Brain pericyte (primary cell): ENCODE measurements at regions not wholly inside any gene's neighbourhood (a gene's known extent, or its start where the extent isn't known, plus 50 kb on each side); places are given as distances from the start of the nearest gene placed in this dataset.

Experiments used
- DNase-seq: peaks from one replicate; pipeline ENCODE4 v3.0.0-alpha.2; 2012; ENCODE audit warnings: low read depth, low spot score

DNA sequence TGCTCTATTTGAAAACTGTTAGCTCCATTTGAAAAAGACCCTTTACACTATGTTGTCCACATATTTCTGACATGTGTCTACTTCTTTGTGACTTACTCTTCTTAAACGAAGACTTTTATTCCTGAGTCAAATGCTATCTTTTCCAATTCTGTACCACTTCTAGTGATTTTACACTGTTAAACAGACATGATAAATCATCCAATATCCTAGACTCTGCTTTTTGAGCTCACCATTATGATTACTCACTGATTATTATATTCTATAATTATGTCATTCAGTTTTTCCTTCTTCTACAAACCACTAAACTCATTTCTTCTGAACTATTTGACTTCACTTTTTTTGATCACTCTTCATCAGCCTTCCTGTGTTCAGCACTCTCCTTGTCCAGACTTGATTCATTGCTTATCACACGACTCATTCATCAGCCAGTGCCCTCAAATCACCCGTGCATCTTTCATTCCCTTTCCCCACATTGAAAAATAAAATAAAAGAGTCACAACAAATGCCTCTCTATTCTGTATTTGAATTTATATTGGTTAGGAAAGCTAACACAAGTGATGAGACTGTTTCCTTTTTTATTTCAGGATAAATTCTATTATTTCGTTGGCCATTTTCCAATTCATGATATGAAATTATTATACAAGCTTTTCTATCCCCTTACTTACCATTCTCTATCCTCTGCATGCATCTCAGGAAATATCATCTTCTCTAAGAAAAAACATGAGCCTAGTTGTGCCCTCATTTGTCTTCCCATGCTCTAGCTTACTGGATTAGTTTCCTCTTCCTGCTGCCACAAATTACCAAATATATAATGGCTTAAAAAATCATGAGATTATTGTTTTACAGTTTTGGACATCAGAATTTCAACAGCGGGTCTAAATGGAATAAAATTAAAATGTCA lies 1482.1 kb upstream of the MIR17HG start:
- DNase-seq, result no peak

DNA sequence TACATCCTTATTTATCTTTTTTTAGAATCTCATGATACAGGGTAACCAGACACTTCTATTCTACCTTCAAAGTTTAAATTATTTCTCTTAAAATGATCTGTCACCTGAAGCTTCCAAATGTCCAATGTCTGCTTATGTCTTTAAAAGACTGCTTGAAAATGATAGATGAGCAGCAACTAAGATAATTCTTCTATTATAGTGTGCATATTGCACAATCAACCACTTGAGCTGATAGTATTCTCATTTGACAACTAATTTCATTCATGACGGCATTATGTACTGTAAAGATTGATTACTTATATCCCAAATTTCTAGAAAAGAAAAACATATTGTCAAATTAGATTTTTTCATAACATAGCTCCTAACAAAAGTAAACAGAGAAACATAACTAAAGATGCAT lies 1478.2 kb upstream of the MIR17HG start:
- no peak for DNase-seq

DNA sequence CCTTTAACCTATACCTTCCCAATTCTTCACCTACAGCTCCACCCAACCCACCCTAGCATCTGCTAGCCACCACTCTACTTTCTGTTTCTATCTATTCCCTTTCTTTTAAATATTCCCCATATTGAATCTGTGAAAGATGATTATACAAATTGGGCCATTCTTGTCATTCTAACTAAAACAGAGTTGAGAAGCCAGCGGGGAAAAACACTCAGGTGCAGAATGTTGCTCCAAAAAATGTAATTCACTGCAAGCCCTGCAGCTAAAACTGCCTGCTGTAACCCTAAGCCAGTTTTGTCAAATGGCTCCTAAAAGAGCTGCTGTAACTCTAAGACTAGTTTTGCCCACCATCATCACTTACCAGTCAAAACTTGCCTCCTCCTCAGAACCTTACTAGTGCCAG lies 1468.6 kb upstream of the MIR17HG start:
- DNase-seq, result no peak

DNA sequence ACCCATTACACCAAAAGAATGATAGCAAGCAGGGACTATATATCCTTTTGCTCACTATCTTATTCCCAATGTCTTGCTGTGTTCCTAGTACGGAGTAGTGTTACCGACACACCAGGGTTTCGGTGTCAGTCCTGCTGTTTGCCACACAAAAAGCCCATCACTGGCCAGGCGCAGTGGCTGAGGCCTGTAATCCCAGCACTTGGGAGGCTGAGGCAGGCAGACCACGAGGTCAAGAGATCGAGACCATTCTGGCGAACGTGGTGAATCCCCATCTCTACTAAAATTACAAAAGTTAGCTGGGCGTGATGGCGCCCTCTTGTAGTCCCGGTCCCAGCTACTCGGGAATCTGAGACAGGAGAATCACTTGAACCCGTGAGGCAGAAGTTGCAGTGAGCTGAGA lies 1467.3 kb upstream of the MIR17HG start:
- DNase-seq, result no peak

DNA sequence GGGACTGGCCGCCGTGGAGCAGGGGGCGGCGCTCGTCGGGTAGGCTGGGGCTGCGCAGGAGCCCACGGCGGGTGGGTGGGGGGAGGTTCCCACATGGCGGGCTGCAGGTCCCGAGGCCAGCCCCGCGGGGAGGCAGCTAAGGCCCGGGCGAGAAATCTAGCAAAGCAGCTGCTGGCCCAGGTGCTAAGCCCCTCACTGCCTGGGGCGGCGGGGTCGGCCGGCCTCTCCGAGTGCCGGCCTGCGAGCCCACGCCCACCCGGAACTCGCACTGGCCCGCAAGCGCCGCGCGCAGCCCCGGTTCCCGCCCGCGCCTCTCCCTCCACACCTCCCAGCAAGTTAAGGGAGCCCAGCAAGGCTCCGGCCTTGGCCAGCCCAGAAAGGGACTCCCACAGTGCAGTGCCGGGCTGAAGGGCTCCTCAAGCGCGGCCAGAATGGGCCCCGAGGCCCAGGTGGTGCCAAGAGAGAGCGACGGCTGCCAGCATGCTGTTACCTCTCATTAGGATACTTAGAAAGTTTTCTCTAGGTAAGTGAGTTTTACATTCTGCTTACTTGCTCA lies 1463.5 kb upstream of the MIR17HG start:
- DNase-seq, result no peak

DNA sequence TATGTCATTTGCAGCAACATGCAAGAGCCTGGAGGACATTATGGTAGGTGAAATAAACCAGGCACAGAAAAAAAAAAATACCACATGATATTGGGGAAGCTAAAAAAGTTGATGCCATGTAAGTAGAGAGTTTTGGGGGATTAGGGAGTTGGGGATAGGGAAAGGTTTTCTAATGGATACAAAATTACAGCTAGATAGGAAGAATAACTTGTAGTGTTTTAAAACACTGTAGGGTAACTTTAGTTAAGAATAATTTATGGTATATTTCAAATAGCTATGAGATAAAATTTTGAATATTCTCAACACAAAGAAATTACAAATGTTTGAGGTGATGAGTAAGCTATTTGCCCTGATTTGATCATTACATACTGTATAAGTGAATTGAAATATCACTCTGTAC lies 1456.7 kb upstream of the MIR17HG start:
- DNase-seq, result no peak

DNA sequence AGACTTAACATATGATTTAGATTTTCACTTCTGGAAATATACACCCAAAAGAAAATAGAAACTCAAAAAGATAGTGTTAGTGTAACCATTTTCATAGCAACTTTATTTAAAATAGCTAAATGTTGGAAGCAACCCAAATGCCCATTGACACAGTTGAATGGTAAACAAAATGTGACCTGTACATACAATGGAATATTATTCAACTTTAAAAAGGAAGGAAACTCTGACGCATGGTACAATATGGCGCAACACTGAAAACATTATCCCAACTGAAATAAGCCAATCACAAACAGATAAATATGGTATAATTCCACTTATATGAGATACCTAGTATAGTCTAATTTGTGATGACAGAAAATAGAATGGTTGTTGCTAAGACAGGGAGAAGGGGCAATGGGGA lies 1456.1 kb upstream of the MIR17HG start:
- no peak for DNase-seq

DNA sequence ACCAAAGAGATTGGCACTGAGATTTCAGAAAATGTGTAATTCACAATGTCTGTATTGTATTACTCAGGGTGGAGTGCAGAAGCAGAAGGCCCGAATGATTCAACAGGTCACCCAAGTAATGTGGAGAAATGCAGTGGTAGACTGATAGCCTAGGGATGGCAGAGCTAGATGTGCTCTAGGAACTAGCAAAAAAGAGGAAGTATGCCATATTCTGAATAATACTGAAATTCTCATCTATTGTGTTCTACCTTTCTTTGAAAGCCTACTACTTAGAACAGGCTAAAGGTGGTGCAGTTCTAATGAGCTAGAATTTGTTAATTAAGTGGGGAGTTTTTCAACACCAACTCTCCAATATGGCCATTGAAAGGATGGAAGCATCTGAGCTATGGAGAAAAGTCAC lies 1449.8 kb upstream of the MIR17HG start:
- no peak for DNase-seq

DNA sequence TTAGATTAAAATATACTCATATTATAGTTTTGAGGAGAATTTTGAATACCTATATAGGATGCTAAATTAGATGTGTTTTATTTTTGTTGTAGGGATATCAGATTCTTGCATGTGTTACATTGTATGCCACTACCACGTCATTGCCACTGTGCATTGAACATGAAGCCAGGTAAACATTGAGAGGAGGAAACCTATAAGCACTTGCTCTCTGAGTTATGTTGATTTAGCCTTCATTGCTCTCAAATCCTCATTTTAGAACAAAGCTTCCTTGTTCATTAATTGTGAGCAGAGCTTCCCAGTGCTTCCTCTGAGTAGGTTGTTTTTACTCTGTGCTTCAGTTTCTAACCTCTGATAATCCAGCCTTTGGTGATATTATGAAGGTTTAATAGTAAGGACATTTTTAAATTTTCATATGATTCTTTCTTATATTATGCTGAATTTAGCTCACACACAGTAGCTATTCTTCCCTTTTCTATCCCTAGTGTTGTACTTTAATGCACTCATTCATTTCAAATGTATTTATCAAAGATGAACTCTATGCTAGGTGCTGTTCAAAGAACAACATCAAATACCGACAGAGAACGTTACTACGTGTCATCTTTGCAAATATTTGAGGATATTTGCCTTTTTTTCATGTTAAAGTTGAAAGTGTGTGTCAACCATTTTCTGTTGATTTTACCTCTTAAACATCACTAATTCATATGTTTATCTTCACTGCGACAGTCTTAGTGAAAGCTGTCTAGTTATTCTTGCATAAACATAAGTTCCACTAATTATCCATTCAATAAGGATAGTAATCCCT lies 1448.0 kb upstream of the MIR17HG start:
- no peak for DNase-seq

DNA sequence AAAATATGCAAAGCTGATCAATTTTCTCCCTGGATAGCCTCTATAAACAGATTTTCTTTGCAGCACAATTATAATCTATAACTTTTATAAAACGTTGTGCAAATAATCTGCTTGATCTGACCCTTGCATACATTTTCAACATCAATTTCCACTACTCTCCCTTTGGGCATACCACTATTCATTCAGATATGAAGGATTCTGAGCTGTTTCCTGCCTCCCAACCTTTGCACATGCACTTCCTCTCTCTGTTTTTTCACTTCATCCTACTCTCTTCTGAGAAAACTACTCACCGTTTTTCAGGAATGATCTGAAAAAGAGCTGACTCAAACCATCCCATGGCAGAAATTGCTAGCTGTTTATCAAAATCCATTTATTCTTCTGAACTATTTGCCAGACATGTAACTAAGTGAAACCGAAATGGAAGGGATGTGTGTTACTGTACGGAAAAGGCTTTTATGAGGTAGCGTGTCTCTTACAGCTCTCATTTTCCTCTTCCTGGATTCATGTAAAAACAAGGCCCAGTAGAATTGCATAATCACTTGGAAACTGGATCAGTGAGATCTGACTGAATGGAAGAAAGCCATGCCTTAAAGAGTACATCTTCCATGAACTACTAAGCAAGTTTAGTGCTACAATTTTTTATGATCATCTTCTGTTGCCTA lies 1447.3 kb upstream of the MIR17HG start:
- no peak for DNase-seq

DNA sequence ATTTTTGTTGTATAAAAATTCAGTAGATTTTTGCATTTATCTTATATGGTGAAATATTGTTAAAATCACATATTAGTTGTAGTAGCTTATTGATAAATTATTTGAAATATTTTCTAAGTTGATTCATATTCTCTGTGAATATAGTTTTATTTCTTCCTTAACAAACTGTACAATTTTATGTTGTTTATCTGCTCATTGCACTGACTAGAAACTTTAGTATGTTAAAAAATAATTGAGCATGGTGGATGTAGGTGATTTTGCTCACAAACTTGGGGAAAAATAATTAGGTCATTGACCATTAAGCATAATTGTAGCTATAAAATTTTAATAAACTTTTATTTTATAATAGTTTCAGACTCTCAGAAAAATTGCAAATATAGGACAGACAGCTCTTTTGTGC lies 1445.3 kb upstream of the MIR17HG start:
- no peak for DNase-seq

DNA sequence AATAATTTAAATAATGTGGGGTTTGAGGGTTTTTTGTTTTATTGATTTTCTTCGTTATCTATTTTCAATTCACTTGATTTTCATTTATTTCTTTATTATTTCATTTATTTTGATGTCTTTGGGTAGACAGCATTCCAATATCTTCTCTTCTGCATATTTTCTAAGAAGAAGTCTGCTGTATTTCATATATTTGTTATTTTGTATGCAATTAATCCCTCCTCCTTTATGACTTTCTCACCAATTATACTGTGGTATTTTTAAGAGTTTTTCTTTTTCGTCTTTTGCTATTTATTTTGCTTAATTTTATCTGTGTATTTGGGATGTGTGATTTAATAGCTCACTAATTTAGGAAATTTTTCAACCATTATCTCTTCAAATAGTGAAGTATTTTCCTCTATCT lies 1444.4 kb upstream of the MIR17HG start:
- DNase-seq, result no peak

DNA sequence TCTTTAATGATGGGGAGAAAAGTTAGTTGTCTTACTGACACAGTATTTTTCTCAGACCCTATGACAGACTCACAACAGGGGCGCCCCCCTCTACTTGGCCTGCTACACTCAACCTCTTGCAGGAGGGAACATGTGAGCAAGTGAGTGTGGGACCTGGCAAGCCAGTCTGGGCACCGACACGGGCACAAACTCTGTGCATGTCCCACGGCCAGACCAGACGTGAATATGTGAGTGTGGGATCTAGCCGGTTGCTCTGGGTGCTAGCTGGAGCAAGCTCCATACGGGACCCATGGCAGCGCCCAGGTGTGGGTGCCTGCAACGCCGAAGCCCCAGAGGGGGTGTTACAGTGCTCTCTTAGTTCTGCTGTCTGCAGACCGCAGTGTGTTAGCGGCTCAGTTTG lies 1437.3 kb upstream of the MIR17HG start:
- DNase-seq, result no peak

DNA sequence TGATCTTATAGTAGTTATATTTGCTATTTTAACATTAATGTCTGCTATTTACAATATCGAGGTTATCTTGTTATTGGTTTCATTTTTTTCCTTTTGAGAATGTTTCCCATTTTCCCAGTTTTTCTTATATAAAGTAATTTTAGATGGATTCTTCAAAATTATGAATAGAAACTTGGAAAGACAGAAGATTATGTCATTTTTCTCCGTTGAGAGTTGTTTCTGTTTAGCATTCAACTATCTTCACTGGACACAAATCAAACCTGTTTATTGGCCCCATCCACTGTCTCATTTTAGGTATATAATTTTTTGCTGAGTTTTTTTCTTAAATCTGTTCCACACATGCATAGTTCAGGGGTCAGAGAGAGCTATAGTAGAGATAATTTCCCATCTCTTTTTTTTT lies 1430.9 kb upstream of the MIR17HG start:
- DNase-seq, result no peak

DNA sequence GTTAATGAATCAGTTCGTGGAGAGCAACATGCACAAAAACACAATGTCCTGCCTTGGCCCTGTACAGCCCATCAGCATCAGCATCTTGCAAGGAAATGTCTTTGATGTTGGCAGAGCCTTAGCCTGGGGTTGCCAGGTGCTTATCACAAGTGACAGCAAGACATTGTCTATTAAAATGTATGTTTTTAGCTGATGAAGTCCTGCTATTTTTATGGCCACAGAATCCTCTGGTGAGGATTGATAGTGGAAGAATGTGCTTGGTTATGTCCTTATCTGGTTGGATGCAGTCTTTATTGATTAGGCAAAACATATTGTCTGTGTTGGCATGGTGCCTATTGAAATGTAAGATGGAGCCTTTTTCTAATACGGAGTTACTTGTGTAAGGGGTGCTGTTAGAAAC lies 1427.0 kb upstream of the MIR17HG start:
- DNase-seq, result no peak

DNA sequence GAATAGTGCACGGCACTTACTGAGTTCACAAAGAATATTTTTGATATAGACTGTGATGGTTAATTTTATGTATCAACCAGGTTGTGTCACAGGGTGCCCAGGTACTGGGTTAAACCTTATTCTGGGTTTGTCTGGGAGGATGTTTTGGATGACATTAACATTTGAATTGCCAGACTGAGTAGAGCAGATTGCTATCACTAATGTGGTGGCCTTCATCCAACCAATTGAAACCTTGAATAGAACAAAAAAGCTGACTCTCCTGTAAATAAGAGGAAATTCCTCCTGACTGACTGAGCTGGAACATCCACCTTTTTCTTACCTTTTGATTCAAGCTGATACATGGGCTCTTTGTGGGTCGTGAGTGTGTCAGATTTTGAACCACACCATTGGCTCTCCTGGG lies 1424.4 kb upstream of the MIR17HG start:
- no peak for DNase-seq

DNA sequence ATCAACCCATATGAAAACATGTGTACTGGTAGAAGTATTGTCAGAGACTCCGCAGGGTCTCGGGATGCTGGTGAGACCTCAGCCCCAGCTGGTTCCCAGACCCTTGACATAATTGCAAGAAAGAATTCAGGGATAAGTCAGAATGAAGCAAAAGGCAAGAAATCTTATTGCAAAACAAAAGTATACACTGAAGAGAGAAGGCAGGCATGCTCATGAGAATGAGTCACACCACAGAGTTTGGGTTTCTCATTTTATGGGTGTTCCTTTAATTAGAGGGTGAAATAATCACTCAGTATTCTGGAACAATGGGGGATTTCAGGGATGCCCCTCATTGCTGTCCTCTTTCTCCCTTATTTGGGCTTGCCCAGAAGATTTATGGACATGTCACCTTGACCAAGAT lies 1423.8 kb upstream of the MIR17HG start:
- DNase-seq, result no peak

DNA sequence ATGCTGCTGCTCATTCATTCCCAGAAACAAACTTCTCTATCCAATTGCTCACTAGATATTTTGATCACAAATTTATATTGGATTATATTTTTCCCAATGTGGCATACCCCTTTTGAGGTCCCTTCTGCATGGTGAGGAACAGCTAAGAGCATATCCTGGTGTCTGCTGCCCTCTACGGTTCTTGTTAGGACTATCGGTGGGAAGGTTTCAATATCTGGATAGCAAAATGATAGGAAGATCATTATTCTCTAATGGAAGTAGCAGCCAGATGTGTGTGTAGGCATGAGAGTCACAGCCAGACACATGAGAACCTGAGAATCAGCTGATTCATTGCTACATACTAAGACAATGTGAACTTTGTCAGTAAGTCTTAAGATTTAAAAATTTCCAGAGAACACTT lies 1422.4 kb upstream of the MIR17HG start:
- no peak for DNase-seq

DNA sequence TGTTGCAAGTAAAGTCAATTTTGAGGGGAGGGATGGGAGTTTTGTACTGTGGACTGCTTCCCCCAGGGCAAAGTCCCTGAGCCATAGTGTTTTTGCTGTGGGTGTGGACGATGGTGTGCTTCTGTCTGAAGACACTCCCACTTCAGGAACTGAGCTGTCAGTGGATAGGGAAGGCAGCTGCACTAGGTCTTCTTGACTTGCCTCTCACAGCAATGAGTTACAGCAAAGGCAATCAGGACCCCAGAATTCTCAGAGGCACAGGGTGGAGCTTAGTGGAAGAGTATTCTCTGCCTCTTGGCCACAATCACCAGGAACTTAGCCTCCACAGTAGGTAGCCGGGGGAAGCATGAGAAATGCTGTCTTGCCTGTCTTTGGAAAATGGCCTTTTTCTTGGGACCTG lies 1416.6 kb upstream of the MIR17HG start:
- no peak for DNase-seq

DNA sequence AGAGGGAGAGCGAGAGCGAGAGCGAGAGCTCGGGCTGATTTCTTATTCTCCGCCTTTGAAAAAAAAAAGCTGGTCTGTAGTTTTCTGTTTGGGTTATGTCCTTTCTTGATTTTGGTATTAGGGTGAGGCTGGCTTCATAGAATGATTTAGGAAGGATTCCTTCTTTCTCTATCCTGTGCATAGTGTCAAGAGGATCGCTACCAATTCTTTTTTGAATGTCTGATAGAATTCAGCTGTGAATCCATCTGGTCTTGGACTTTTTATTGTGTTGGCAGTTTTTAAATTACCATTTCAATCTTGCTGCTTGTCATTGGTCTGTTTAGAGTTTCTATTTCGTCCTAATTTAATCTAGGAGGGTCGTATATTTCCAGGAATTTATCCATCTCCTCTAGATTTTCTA lies 1414.6 kb upstream of the MIR17HG start:
- DNase-seq, result no peak

DNA sequence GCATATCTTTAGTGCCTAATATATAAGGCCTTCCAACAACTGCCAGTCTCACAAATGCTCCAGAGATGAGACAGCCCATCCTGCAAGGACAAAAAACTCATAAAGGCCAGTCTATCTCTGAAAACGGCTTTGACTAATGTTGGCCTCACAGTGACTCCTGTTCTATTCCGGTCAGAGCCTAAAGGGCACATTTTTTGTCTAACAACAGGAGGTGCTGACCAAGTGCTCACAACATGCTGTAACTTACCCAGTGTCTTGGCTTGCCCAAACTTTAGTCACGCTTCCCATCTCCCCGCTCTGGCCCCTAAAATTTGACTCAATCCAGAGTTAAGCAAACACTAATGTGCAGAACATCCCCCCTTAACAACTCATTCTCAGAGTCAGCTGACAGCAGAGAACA lies 1411.2 kb upstream of the MIR17HG start:
- no peak for DNase-seq

DNA sequence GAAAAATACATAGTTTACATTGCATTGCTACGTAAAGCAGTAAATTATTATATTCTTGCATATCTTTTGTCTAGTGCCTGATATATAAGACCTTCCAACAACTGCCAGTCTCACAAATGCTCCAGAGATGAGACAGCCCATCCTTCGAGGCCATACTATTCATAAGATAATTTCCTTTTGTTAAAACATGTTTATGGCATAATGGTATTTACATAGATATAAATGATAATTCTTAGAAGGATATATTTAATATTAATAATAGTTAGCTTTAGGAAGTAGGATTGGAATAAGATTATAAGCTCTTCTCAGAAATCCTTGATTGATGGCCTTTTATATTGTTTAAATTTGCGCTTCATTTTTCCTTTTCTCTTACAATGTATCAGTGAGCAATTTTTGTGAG lies 1410.1 kb upstream of the MIR17HG start:
- no peak for DNase-seq
